Stomach (tissue), 4 donors: ENCODE measurements at regions not wholly inside any gene's neighbourhood (a gene's known extent, or its start where the extent isn't known, plus 50 kb on each side); places are given as distances from the start of the nearest gene placed in this dataset.

ENCODE experiments used
- POLR2A ChIP-seq, 4 donors: fragments of 450-650 bp; IDR thresholded peaks; one replicate each; pipeline ENCODE4 v1.6.1; 2016; ENCODE audit warnings: antibody characterized with exemption in 4 of 4, control low read depth in 2 of 4, mild to moderate bottlenecking in 1 of 4, moderate library complexity in 1 of 4
- POLR2AphosphoS5 ChIP-seq, 3 donors: sonication (generic); formaldehyde crosslinking; IDR thresholded peaks; one replicate each; pipeline ENCODE4 v1.6.1; 2016; ENCODE audit warnings: antibody characterized with exemption in 3 of 3
- TF ChIP-seq, protein P1 (sequence below), 7 experiments: fragments of 450-650 bp in 4 of 7; fragments of 200-600 bp in 3 of 7; sonication (generic) in 3 of 7; IDR thresholded peaks; one replicate each; pipeline ENCODE4 v1.5.1; 2016 to 2019; ENCODE audit warnings: antibody characterized with exemption in 7 of 7, control low read depth in 2 of 7, mild to moderate bottlenecking in 1 of 7

DNA sequence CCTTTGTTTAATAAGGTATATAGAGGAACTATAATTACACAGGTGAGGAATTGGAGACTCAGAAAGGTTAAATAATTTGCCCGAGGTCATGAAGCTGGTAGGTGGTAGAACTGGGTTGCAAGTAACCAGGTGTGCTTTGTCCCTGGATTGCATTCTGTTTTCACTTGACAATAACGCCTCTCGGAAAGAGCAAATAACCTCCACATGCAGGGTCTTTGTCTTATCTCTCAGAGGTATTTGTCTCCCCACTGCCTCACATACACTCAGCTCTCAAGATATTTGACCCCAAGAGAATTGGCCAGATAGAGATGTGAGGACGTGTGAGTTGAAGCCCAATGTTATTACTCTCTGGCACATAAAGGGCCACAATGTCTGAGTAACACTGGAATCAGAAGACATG lies 320.9 kb upstream of the ONECUT1 start:
- TF ChIP-seq, protein P1, sequence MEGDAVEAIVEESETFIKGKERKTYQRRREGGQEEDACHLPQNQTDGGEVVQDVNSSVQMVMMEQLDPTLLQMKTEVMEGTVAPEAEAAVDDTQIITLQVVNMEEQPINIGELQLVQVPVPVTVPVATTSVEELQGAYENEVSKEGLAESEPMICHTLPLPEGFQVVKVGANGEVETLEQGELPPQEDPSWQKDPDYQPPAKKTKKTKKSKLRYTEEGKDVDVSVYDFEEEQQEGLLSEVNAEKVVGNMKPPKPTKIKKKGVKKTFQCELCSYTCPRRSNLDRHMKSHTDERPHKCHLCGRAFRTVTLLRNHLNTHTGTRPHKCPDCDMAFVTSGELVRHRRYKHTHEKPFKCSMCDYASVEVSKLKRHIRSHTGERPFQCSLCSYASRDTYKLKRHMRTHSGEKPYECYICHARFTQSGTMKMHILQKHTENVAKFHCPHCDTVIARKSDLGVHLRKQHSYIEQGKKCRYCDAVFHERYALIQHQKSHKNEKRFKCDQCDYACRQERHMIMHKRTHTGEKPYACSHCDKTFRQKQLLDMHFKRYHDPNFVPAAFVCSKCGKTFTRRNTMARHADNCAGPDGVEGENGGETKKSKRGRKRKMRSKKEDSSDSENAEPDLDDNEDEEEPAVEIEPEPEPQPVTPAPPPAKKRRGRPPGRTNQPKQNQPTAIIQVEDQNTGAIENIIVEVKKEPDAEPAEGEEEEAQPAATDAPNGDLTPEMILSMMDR (IDR thresholded peaks at IDR 0.05), result no peak
- no peak for TF ChIP-seq POLR2A (IDR thresholded peaks at IDR 0.05)
- no peak for TF ChIP-seq POLR2AphosphoS5 (IDR thresholded peaks at IDR 0.05)
